ENCODE measurements at regions not wholly inside any gene's neighbourhood (a gene's known extent, or its start where the extent isn't known, plus 50 kb on each side); places are given as distances from the start of the nearest gene placed in this dataset.
A peak's percentile ranks its signal among the peaks of the same experiment; 100 is the strongest.

DNA sequence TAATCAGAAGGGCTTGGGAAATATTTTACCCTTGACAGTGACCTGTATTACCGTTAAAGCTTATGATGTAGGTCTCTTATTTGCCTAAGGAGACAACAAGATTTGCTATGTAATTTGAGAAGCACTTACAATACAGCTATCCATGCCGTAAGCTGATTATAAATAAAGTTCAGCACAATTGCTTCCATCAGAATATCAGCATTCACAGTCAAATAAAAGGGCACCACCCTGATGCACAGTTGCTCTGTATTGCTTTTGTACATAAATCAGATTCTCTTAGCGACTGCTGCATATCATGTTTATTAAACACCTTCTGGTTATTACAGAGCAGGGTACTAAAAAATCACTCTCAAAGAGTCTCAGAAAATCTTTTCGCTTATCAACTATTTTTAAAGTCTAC lies 67.3 kb upstream of the VRK1 start:
- DNase-seq: no peak

DNA sequence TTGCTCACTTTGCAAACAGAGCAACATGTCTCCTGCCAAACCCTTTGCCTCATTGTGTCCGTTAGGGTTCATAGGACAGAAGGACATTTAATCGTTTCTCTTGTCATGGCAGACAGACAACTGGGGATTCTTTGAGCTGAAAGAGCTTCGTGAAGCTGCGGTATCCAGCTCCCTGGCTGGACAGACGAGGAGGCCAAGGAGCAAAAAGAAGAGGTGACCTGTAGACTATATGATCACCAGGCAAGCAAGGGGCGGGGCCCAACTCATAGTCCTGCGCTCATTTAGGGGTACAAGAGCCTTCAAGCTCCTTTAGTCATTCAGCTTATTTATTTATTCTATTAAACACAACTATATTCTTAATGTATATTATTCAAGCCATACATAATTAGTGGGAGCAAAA lies 66.8 kb upstream of the VRK1 start:
- no peak for DNase-seq

DNA sequence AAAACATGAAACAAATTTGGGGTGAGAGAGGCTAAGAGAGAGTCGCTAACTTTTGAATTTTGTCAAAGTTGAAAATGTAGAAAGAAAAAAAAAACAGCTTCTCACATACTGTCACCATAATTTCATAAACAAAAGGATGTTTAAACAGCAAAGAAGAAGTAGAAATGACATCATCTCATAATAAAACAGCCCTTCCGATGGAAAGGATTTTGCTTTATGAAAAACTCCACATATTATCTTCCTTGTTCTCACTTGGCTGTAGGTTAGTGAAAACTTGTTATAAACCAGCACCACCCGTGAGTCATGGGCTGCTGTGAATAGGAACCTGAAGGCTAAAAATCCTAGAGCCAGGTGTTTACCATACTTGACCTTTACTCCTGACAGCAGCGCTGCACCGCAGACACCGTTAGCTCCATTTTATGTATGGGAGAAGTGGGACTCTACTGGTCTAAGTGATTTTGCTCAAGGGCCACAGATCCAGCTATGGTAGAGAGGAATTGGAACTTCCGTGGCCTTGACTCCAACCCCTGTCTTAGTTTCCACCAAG lies 63.0 kb upstream of the VRK1 start:
- no peak for DNase-seq

DNA sequence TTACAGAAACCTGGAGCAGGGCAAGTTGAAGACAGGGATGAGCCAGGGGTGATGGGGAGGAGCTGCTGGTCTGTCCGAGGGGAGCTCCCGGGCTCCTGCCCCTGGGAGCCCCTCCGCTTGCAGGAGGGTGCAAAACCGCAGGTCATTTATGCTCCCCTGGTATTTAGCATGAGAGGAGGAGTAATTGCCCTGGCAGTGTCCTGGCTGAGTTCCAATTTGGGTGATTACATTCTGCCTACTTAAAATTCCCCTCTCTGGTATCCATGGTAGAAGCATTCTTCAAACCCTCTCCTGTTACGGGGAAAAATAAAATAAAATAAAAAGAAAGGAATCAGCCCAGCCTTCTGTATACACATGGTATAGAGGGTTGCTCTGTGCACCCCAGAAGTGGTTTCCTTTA lies 61.7 kb upstream of the VRK1 start:
- no peak for DNase-seq

DNA sequence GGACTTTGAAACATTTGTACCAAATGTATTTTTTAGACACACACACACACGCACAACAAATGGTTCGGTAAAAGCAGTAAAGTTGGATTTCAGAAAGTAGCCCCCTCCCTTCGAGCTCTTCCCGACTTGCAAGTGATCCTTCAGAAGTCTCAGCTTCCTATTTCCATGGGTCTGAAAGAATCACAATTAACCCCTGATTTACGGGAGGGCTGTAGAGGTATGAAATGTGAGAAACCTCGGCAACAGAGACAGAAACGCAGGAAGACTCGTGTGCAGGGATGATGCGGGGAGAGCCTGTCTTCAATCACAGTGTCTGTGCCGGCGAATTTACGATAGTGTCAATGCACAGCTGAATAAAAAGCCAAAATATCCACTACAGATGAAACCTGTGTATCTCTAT lies 60.7 kb upstream of the VRK1 start:
- DNase-seq: no peak

DNA sequence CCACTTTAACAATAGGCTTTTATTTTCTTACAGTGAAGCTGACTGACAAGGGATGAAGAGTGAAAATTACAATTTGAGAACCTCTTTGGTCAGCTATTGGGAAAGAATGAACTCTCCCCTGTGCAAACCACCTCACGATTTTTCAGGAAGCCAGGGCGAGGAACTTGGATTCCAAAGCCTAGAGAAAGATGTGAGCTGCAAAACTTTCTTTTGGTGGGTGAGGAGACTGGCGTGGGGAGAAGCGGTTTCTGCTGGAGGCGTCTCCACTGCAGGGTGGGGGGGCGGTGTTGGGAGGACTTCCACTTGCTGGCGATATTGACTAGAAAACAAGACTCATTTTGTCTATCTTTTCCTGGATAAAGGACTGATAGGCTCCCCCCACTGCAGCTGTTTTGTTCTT lies 59.3 kb upstream of the VRK1 start:
- DNase-seq: no peak

DNA sequence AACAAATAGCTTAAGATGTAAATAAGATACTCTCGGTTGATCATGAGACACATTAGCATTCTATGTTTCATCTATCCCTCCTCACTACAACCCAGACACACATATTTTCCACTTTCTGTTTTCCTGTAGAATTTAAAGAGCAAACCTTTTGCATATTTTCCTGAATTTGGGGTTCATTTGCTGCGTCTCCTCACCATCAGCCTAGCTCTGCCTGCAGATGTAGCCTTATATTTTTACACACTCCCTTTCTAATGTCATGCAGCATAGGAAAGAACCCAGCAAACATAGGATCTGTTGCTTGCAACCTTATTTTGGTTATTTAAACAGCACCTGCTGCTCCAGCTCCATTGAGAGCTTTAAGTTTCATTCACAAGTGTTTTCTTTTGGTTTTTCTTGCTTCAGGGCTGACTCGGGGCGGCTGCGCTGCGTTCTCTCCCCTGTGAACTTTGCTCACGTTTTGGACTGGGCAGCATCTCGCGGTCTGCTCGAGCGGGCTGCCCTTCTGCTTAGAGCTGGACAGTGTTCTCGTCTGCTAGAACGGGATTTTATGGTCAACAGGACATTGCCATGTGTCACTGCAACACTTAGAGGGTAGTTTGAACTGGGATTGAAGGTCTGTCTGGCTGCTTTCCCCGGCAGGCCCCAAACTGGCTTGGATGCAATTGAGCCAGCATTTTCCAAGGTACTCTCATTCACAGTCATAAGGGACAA lies 57.8 kb upstream of the VRK1 start:
- DNase-seq: no peak

DNA sequence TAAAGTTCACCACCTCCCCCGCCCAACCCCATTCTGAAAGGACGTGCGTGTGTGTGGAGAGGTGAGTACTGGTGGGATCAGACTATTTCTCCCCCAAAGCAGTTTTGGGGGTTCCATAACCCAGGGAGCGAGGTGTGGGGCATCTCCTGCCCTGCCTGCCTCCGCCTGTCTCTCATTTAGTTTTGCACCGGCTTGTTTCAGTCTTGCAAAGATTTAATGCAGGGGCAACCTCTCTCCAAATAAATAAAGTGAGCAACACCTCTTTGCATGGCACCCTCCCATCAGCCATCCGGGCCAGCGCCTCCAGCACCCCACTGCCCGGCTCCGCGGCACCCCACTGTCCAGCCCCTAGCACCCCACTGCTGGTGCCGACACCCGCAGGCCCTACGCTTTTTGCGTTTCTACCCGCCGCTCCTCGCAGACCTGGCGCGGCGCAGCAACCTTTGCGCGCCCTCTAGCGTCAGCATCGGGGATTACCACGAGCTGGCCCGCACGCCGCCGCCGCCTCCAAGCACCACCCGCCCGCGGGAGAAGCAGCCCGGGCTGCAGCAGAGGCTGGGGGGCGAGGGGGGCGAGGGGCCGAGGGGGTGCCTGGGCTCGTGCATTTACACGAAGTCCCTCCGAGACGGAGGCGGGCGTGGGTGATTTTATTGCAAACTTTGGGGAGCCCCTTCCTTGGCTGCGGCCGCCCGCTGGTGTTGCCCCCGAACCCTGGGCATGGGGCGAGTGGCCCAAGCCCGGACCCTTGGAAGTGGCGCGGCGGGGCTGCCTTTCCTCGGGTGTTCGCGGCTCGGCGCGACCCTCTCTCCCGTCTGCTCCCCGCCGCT lies 55.8 kb upstream of the VRK1 start:
- DNase-seq: peak; percentile 61

DNA sequence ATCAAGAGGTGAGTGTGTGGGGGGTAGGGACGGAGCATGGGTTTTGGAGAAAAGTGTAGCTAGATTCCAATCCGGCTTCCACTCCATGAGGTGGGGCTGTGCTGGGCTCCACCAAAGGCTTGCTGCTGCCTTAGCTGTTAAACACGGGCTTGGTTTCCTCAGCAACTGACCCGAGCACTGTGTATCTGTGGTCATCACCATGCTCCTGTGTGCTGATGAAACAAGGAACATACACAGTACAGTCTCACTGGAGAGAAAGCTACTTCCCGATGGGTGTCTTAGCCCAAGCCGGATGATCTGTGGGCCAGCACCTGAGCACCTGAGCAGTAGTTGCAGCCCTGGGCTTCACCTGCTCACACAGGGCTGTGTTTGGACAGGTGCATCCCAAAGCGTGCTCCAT lies 52.9 kb upstream of the VRK1 start:
- no peak for DNase-seq

DNA sequence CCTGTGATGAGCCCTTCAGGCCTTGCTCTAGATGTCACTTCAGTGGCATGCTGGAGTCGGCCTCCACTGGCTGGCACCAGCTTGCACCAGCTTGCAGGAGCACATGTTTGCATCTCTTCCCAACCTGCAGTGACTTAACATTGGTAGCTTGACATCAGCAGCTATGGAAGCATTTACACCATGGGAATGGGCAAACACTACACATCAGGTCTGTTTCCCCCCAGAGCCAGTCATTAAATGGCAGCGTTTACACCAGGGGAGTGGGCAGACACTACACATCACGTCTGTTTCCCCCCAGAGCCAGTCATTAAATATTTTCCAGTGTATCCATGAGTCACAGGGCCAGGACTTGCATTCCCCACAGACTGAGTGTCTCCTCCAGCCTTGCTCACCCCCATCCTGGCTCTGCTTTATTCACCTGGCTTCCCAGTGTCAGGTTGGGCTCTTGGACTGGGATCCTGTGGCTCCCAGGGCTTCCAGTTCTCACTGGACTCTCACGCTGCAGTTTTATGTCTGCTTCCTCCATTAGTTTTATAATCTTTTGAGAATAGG lies 51.6 kb upstream of the VRK1 start:
- no peak for DNase-seq

DNA sequence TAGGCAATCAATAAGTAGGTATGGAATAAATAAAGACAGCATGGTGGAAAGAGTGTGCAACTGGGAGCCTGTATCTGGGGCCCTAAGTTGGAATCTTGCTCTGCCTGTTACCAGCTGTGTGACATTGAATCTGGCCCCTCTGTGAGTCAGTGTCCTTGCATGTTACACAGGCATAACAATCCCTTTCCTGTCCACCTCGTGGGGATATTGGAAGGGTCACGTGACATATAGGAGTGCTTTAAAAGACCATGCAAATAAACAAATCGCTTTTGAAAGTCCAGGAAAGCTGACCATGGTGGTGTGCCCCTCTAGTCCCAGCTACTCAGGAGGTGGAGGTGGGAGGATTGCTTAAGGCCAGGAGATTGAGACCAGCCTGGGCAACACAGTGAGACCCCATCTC lies 51.1 kb upstream of the VRK1 start:
- DNase-seq: no peak

DNA sequence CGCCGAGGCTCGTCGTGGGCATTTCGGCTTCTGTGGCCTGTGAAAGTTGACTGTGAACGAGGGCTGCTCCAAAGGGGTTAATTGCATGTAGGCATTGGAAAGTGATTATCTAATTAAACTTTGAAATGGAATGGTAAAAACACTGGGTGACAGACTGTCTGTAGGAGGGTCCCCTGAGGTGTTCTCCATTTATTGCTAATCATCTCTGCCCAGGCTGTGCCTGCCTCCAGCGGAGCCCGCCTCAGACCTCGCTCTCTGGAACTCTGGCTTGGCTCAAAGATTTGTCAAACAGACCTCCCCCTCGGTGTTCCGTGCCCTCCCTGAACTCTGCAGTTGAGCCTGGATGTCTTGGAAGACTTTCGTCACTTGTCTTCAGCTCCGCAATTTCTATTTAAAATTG lies 50.2 kb upstream of the VRK1 start:
- DNase-seq: no peak
